Neural cell (in vitro differentiated cells): ENCODE measurements at regions not wholly inside any gene's neighbourhood (a gene's known extent, or its start where the extent isn't known, plus 50 kb on each side); places are given as distances from the start of the nearest gene placed in this dataset.

ENCODE experiments used
- H2AFZ ChIP-seq: fragments of 200-600, 300-800 bp; sonication (generic), shearing (Covaris generic); 2 replicates; pipeline ENCODE4 v1.6.0; 2014; ENCODE audit warnings: low read depth, mild to moderate bottlenecking, antibody characterized with exemption, low read length, moderate library complexity
- H3F3A ChIP-seq: fragments of 200-600 bp; shearing (Covaris generic); 2 replicates; pipeline ENCODE4 v1.6.1; 2016; ENCODE audit warnings: mild to moderate bottlenecking, moderate library complexity, mixed read lengths, antibody characterized with exemption, low read length; ENCODE audit not compliant: insufficient read depth, poor library complexity, severe bottlenecking
- H3K27ac ChIP-seq: fragments of 200-600, 300-800 bp; sonication (generic), shearing (Covaris generic); 2 replicates; pipeline ENCODE4 v1.5.1; 2014; ENCODE audit warnings: mild to moderate bottlenecking, low read length, moderate library complexity
- H3K27me3 ChIP-seq: fragments of 300-800, 200-600 bp; sonication (generic), shearing (Covaris generic); 2 replicates; pipeline ENCODE4 v1.6.0; 2014; ENCODE audit warnings: mild to moderate bottlenecking, low read depth, low read length, moderate library complexity; ENCODE audit not compliant: insufficient read depth
- H3K36me3 ChIP-seq: fragments of 300-800, 200-600 bp; sonication (generic), shearing (Covaris generic); 2 replicates; pipeline ENCODE4 v1.5.1; 2014; ENCODE audit warnings: mild to moderate bottlenecking, antibody characterized with exemption, low read length, moderate library complexity; ENCODE audit not compliant: insufficient read depth
- H3K4me2 ChIP-seq: fragments of 300-800, 200-600 bp; sonication (generic), shearing (Covaris generic); 2 replicates; pipeline ENCODE4 v1.6.0; 2014; ENCODE audit warnings: mild to moderate bottlenecking, low read length
- H3K4me3 ChIP-seq: fragments of 300-800, 200-600 bp; sonication (generic), shearing (Covaris generic); 2 replicates; pipeline ENCODE4 v1.5.1; 2014; ENCODE audit warnings: mild to moderate bottlenecking, low read length, moderate library complexity
- H3K79me2 ChIP-seq: fragments of 200-600 bp; shearing (Covaris generic); replicated peaks from 2 replicates; pipeline ENCODE4 v1.6.0; 2014; ENCODE audit warnings: mild to moderate bottlenecking, low read length, moderate library complexity; ENCODE audit not compliant: insufficient read depth
- H3K9ac ChIP-seq: fragments of 300-800, 200-600 bp; sonication (generic), shearing (Covaris generic); 2 replicates; pipeline ENCODE4 v1.6.1; 2016; ENCODE audit warnings: mild to moderate bottlenecking, low read length, mixed read lengths
- H3K9me2 ChIP-seq: fragments of 200-600 bp; shearing (Covaris generic); 2 replicates; pipeline ENCODE4 v1.6.1; 2016; ENCODE audit warnings: mild to moderate bottlenecking, low read length, mixed read lengths; ENCODE audit not compliant: insufficient read depth
- H3K9me3 ChIP-seq: fragments of 200-600, 300-800 bp; sonication (generic), shearing (Covaris generic); 2 replicates; pipeline ENCODE4 v1.6.1; 2016; ENCODE audit warnings: mild to moderate bottlenecking, mixed run types, low read length, moderate library complexity, mixed read lengths
- H4K20me1 ChIP-seq: fragments of 200-600 bp; shearing (Covaris generic); 2 replicates; pipeline ENCODE4 v1.6.1; 2016; ENCODE audit warnings: mild to moderate bottlenecking, mixed run types; ENCODE audit not compliant: insufficient read depth
- EP300 ChIP-seq: fragments of 450-650 bp; conservative IDR thresholded peaks from 2 replicates; pipeline ENCODE4 v1.6.1; 2014; ENCODE audit warnings: antibody characterized with exemption, mild to moderate bottlenecking, moderate library complexity; ENCODE audit not compliant: poor library complexity, severe bottlenecking
- EZH2 ChIP-seq: fragments of 200-600, 300-800 bp; shearing (Covaris generic), sonication (generic); IDR thresholded peaks from 2 replicates; pipeline ENCODE4 v1.6.1; 2014; ENCODE audit warnings: antibody characterized with exemption, low read length, borderline replicate concordance, mild to moderate bottlenecking; ENCODE audit not compliant: insufficient read depth, poor library complexity, severe bottlenecking
- MXI1 ChIP-seq: fragments of 450-650 bp; conservative IDR thresholded peaks from 2 replicates; pipeline ENCODE4 v1.6.1; 2014; ENCODE audit warnings: antibody characterized with exemption, mild to moderate bottlenecking; ENCODE audit not compliant: poor library complexity, severe bottlenecking
- POLR2AphosphoS5 ChIP-seq: IDR thresholded peaks from 2 replicates; pipeline ENCODE4 v1.6.1; 2012
- RAD21 ChIP-seq: fragments of 450-650 bp; conservative IDR thresholded peaks from 2 replicates; pipeline ENCODE4 v1.6.1; 2014; ENCODE audit warnings: antibody characterized with exemption, mild to moderate bottlenecking, moderate library complexity
- SMC3 ChIP-seq: fragments of 450-650 bp; conservative IDR thresholded peaks from 2 replicates; pipeline ENCODE4 v1.6.1; 2014; ENCODE audit warnings: antibody characterized with exemption, mild to moderate bottlenecking, moderate library complexity; ENCODE audit not compliant: poor library complexity
- TAF1 ChIP-seq: IDR thresholded peaks from 2 replicates; pipeline ENCODE4 v1.6.1; 2012; ENCODE audit warnings: low read depth
- TF ChIP-seq, protein P1 (sequence below): fragments of 450-650 bp; IDR thresholded peaks from 2 replicates; pipeline ENCODE4 v1.5.1; 2014; ENCODE audit warnings: antibody characterized with exemption, mild to moderate bottlenecking, moderate library complexity; ENCODE audit not compliant: poor library complexity, severe bottlenecking
- TF ChIP-seq, protein P2 (sequence below): IDR thresholded peaks from 2 replicates; pipeline ENCODE4 v1.6.1; 2012; ENCODE audit warnings: borderline replicate concordance

DNA sequence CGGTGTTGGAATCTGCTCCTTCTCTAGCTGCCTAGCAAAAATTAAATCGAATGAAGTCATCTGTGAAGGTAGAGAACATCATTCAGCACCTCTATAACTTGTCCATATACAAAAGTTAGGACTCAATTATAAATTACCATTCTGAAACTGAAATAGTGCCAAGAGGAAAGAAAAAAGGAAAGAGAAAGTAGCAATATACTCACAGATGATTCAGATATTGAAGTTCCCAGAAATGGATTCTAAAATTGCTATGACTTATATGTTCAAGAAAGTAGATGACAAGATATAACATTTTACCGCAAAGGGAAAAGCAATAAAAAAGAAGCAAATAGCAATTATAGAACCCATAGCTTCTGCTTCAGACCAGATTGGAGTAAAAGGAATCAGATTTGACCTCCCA is 333.6 kb upstream of the GYPC start:
- Histone ChIP-seq H3K79me2 (no peaks in the 10 kb centered on the region), H3K27me3 (no peaks in the 10 kb centered on the region), H3K9me2 (no peaks in the 10 kb centered on the region), H3F3A (no peaks in the 10 kb centered on the region), H3K27ac (no peak overlapping the region), H3K4me2 (no peak overlapping the region), H4K20me1 (no peaks in the 10 kb centered on the region), H2AFZ (no peak overlapping the region), H3K9ac (no peak overlapping the region), H3K4me3 (no peak overlapping the region), H3K36me3 (no peaks in the 10 kb centered on the region), H3K9me3 (no peaks in the 10 kb centered on the region)
- TF ChIP-seq RAD21 (no peak), SMC3 (no peak), TAF1 (no peak), EZH2 (no peak)
- TF ChIP-seq, protein P1, sequence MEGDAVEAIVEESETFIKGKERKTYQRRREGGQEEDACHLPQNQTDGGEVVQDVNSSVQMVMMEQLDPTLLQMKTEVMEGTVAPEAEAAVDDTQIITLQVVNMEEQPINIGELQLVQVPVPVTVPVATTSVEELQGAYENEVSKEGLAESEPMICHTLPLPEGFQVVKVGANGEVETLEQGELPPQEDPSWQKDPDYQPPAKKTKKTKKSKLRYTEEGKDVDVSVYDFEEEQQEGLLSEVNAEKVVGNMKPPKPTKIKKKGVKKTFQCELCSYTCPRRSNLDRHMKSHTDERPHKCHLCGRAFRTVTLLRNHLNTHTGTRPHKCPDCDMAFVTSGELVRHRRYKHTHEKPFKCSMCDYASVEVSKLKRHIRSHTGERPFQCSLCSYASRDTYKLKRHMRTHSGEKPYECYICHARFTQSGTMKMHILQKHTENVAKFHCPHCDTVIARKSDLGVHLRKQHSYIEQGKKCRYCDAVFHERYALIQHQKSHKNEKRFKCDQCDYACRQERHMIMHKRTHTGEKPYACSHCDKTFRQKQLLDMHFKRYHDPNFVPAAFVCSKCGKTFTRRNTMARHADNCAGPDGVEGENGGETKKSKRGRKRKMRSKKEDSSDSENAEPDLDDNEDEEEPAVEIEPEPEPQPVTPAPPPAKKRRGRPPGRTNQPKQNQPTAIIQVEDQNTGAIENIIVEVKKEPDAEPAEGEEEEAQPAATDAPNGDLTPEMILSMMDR = no peak
- TF ChIP-seq, protein P2, sequence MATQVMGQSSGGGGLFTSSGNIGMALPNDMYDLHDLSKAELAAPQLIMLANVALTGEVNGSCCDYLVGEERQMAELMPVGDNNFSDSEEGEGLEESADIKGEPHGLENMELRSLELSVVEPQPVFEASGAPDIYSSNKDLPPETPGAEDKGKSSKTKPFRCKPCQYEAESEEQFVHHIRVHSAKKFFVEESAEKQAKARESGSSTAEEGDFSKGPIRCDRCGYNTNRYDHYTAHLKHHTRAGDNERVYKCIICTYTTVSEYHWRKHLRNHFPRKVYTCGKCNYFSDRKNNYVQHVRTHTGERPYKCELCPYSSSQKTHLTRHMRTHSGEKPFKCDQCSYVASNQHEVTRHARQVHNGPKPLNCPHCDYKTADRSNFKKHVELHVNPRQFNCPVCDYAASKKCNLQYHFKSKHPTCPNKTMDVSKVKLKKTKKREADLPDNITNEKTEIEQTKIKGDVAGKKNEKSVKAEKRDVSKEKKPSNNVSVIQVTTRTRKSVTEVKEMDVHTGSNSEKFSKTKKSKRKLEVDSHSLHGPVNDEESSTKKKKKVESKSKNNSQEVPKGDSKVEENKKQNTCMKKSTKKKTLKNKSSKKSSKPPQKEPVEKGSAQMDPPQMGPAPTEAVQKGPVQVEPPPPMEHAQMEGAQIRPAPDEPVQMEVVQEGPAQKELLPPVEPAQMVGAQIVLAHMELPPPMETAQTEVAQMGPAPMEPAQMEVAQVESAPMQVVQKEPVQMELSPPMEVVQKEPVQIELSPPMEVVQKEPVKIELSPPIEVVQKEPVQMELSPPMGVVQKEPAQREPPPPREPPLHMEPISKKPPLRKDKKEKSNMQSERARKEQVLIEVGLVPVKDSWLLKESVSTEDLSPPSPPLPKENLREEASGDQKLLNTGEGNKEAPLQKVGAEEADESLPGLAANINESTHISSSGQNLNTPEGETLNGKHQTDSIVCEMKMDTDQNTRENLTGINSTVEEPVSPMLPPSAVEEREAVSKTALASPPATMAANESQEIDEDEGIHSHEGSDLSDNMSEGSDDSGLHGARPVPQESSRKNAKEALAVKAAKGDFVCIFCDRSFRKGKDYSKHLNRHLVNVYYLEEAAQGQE = no peak

DNA sequence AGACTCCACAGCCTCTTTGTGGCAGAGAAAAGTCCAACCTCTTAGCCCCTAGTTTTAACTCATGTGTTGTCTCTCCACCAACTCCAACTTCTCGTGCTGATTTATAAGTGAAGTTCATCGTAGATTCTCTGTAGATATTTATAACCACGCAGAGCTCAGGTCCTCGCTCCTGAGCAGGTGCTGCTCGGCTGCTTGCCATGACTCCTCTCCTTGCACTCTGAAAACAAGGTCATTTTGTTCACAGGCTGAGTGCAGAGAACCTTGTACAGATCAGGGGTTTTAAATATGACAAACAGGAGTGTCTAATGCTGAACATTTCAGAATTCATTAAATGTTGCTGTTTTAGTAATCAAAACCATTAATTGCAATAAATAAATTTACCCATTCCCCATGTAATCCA is 330.8 kb upstream of the GYPC start:
- H3K9ac ChIP-seq = no peak overlapping the region
- H3K4me3 ChIP-seq = no peak overlapping the region
- H3F3A ChIP-seq = no peaks in the 10 kb centered on the region
- no peaks in the 10 kb centered on the region for H3K36me3 ChIP-seq
- H3K9me3 ChIP-seq = no peaks in the 10 kb centered on the region
- H2AFZ ChIP-seq = no peak overlapping the region
- H3K9me2 ChIP-seq = no peaks in the 10 kb centered on the region
- no peak overlapping the region for H3K27ac ChIP-seq
- TF ChIP-seq SMC3 (no peak), POLR2AphosphoS5 (no peak), EP300 (no peak), EZH2 (no peak), TAF1 (no peak), MXI1 (no peak)
- TF ChIP-seq, protein P1 = no peak
- TF ChIP-seq, protein P2 = no peak
- no peaks in the 10 kb centered on the region for H3K27me3 ChIP-seq
- no peaks in the 10 kb centered on the region for H3K79me2 ChIP-seq
- H4K20me1 ChIP-seq = no peaks in the 10 kb centered on the region
- H3K4me2 ChIP-seq = no peak overlapping the region
